Activated naive CD4-positive, alpha-beta T cell treated with anti-CD3 and anti-CD28 coated beads, Interleukin-2, amount 10 ng/mL, durations not matched to agents 7 days and 5 days (primary cell): ENCODE measurements at regions not wholly inside any gene's neighbourhood (a gene's known extent, or its start where the extent isn't known, plus 50 kb on each side); places are given as distances from the start of the nearest gene placed in this dataset.

ENCODE experiments used
- CTCF ChIA-PET: fragments of 350-600 bp; sonication (Branson Sonifier 250); formaldehyde crosslinking; loops from one replicate; lab custom pipeline; 2021; ENCODE audit warnings: antibody characterized with exemption; lab: Charles Lee
- DNase-seq: peaks from one replicate; pipeline ENCODE4 v3.0.0-alpha.2; 2020
- H3K27ac Mint-ChIP-seq: one replicate; pipeline ENCODE4 v1.8.0; 2021; ENCODE audit warnings: mild to moderate bottlenecking, moderate library complexity, mixed read lengths
- H3K27me3 Mint-ChIP-seq: one replicate; pipeline ENCODE4 v1.8.0; 2021; ENCODE audit warnings: mild to moderate bottlenecking, mixed read lengths
- H3K36me3 Mint-ChIP-seq: one replicate; pipeline ENCODE4 v1.8.0; 2021; ENCODE audit warnings: mixed read lengths
- H3K4me1 Mint-ChIP-seq: one replicate; pipeline ENCODE4 v1.8.0; 2021; ENCODE audit warnings: mixed read lengths
- H3K4me3 Mint-ChIP-seq: one replicate; pipeline ENCODE4 v1.8.0; 2021; ENCODE audit warnings: mild to moderate bottlenecking, moderate library complexity, mixed read lengths
- H3K9me3 Mint-ChIP-seq: one replicate; pipeline ENCODE4 v1.8.0; 2021; ENCODE audit warnings: mixed read lengths

DNA sequence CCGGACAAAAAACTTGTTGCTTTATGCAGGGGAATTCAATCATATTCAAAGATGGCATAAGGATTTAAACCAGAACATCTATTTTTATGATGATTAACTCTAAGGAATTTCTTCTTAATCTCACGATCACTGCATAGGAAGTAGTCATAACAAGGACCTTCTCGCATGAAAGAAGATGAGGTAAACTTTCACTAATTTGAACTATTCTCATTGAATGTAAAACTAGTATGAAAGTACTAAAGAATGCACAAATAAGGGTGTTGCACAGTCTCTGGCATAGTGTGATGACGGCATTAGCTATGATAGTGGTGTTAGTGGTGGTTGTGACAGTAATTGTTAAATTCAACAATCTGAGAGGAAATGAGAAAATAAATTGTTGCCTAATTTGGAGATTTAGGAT, 280.0 kb downstream of the SLC6A15 start:
- no peak for DNase-seq
- CTCF ChIA-PET = no interaction called here
- no peak overlapping the region for H3K4me3 Mint-ChIP-seq
- no peaks in the 10 kb centered on the region for H3K27me3 Mint-ChIP-seq
- H3K27ac Mint-ChIP-seq = no peak overlapping the region
- H3K36me3 Mint-ChIP-seq = no peaks in the 10 kb centered on the region
- no peaks in the 10 kb centered on the region for H3K9me3 Mint-ChIP-seq
- H3K4me1 Mint-ChIP-seq = no peaks in the 10 kb centered on the region

DNA sequence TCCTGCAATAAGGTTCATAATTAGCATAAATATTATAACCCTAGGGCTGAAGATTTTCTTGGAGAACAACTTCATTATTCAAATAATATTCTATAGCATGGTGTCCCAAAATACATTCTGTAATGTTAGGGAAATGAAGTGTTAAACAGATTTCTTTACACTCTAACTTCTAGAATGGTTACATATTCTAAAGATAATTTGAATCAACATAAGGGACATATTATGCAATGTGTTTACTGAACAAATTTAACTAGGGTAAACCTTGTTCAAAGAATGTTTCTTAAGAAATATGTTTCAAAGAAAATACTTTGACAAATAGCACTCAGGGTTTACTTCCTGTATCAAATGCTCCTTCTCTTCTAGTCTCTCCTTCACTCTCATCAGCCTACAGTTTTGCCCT, 281.6 kb downstream of the SLC6A15 start:
- Mint-ChIP-seq H3K27ac (no peak overlapping the region), H3K9me3 (no peaks in the 10 kb centered on the region), H3K4me3 (no peak overlapping the region), H3K4me1 (no peaks in the 10 kb centered on the region), H3K27me3 (no peaks in the 10 kb centered on the region), H3K36me3 (no peaks in the 10 kb centered on the region)
- no peak for DNase-seq
- CTCF ChIA-PET = no interaction called here

DNA sequence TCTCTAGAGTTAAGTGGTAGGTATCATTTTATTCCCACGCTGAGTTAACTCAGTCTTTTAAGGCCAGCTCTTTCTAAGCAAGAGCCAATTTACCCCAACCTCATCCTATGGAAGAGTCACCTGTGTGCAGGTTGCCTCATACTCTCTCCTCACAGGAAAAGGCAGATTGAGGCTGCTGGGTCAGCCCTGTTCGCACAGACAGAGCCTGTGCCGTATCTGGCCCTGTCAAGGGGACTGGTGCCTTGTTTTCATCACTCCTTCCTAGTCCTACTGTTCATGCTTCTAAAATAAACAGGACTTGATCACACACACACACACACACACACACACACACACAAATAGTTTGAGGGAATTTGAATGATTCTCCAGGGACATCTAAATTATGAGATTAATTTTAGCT, 285.0 kb downstream of the SLC6A15 start:
- no peak overlapping the region for H3K4me3 Mint-ChIP-seq
- no peaks in the 10 kb centered on the region for H3K9me3 Mint-ChIP-seq
- CTCF ChIA-PET = no interaction called here
- H3K36me3 Mint-ChIP-seq = no peaks in the 10 kb centered on the region
- H3K4me1 Mint-ChIP-seq = no peaks in the 10 kb centered on the region
- H3K27me3 Mint-ChIP-seq = no peaks in the 10 kb centered on the region
- no peak for DNase-seq
- H3K27ac Mint-ChIP-seq = no peak overlapping the region

DNA sequence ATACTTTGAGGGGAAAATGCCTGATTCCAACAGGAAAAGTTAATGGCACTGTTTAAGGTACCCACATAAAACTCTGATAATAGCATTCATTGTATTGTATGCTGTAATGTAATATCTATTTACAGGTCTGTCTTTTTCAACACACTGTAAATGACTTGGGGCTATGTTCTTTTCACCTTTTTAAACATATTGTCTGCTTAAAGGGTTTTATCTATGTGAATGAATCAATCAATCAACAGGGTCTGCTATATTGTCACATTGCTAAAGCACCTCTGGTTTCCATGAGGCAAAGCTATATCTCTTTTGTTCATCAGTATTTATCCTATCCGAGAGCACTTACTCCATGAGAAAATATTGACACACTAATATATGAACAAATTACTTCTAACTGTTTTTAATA, 288.0 kb downstream of the SLC6A15 start:
- no peak overlapping the region for H3K4me3 Mint-ChIP-seq
- no peak for DNase-seq

DNA sequence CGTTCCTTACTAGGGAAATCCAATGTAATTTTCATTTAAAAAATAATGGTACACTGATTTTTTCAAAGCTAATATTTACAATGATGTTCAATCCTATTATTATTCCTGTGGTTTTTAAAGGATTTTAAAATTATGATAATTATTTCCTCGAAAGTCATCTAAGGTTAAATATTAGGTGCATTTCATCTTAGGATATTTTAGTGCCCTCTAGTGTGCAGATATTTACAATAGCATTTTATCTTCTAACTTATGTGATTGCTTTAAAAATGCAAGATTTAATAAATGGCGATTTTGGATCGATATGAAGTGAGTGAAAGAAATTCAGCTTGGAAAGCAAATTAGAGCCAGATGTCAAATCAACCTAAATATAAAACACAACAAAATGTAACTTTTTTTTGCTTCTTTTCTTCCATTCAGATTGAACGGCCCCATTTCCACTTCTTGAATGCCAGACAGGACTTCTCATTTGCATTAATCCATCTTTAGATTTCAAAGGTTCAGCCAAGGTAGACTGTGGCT, 293.5 kb downstream of the SLC6A15 start:
- no peak for DNase-seq
- Mint-ChIP-seq H3K4me3 (no peak overlapping the region), H3K27ac (no peak overlapping the region), H3K4me1 (no peaks in the 10 kb centered on the region), H3K36me3 (no peaks in the 10 kb centered on the region), H3K27me3 (no peaks in the 10 kb centered on the region), H3K9me3 (no peaks in the 10 kb centered on the region)
- CTCF ChIA-PET = no interaction called here

More for the DNA sequence above, 288.0 kb downstream of the SLC6A15 start:
- Mint-ChIP-seq H3K27ac (no peak overlapping the region), H3K9me3 (no peaks in the 10 kb centered on the region), H3K36me3 (no peaks in the 10 kb centered on the region), H3K27me3 (no peaks in the 10 kb centered on the region), H3K4me1 (no peaks in the 10 kb centered on the region)
- CTCF ChIA-PET = no interaction called here

DNA sequence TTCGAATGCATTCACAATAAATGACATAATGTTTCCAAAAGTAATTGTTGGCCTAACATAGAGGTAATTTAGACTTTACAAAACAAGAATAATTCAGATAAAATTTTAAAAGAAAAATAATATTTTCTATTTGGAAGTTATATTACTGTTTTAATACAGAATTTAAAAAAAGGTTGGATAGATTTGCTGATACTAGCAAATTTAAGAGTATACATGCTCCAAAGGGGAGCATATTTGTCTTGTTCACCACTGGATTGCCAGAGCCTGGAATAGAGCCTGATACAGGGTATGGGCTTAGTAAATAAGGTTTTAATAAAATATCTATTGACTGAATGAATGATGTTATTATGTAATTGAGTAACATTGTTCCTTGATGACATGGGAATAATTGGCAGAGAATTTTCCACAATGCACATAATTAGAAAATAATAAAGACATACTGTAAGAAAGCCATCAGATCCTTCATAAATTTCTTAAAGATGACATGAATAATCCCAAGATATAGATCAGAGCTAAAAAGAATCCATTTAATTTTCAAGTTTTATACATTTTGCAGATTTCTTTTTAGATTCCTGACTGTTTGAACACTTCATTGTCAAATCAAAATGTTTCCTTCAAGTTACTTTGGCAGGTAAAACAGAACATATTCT, 305.3 kb downstream of the SLC6A15 start:
- Mint-ChIP-seq H3K4me1 (no peaks in the 10 kb centered on the region), H3K27me3 (no peaks in the 10 kb centered on the region), H3K36me3 (no peaks in the 10 kb centered on the region), H3K4me3 (no peak overlapping the region), H3K27ac (no peak overlapping the region), H3K9me3 (no peaks in the 10 kb centered on the region)
- CTCF ChIA-PET = no interaction called here
- DNase-seq = no peak

DNA sequence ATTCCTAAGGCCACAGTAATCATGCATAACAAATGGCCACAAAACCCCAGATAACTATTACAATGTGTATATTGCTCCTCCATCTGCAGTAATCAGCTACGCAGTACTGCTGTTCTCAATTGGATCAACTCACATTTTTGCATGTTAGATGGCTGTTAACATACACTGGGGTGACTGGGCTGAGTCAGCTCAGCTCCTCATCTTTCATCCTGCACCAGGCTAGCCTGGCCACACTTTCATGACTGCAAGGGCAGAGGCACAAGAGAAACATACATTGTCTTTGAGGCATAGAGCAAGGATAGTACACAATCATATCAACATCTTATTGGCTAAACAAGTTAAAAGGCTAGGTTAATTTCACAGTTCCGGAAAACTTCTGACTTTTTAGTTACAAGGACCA, 306.6 kb downstream of the SLC6A15 start:
- Mint-ChIP-seq H3K27me3 (no peaks in the 10 kb centered on the region), H3K36me3 (no peaks in the 10 kb centered on the region), H3K4me3 (no peak overlapping the region), H3K9me3 (no peaks in the 10 kb centered on the region), H3K4me1 (no peaks in the 10 kb centered on the region), H3K27ac (no peak overlapping the region)
- CTCF ChIA-PET = no interaction called here
- DNase-seq = no peak

DNA sequence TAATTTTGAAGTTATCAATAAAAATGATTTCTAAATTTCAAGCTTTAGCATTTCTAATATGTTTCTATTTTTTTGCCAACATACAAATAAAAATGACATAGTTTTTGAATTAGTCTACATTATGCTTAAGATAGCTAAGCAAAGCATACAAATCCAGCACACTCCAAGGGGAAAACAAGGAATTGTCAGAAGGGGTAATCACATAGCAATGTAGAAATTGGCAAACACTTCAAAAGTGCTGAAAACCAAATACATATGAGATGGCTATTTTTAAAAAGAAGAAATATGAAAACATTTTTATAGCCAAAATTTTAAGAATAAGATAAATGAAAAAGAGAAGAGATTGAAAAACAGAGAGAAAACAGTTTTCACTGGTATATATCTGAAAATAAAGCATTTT, 308.0 kb downstream of the SLC6A15 start:
- CTCF ChIA-PET = no interaction called here
- Mint-ChIP-seq H3K27ac (no peak overlapping the region), H3K27me3 (no peaks in the 10 kb centered on the region), H3K4me3 (no peak overlapping the region), H3K4me1 (no peaks in the 10 kb centered on the region), H3K36me3 (no peaks in the 10 kb centered on the region), H3K9me3 (no peaks in the 10 kb centered on the region)
- DNase-seq = no peak

DNA sequence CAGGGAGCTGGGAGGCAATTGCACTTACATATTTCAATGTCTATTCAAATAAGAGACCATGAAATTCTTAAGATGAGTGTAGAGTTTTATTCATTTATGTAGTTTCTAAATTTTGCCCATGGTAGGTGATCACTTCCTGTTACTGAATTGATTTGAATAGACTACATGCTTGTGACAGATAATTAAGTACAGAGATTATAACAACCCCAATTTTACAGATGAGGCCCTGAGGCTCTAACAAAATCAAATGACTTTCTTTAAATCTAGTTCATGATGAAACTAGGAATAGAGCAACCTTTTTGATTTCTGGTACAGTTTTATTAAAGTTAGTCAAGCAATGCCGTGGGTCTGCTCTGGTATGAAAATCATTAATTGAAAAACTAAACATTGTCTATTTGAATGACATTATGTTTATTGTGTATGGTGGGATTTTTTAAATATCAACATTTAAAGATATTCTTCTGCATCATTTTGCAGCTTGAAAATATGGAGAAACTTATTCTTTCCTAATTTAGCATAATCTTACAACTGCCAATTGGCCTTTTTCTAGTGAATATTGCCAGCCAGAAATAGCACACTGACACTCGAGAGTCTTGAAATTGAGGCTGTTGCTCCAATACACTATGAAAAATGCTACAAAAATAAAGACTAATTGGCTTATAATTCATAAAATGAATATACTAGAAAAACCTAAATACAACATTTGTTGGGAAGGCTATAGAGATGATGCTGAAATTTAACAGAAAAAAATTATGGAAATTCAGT, 308.9 kb downstream of the SLC6A15 start:
- H3K27ac Mint-ChIP-seq = no peak overlapping the region
- CTCF ChIA-PET = no interaction called here
- no peaks in the 10 kb centered on the region for H3K4me1 Mint-ChIP-seq
- H3K4me3 Mint-ChIP-seq = no peak overlapping the region
- no peaks in the 10 kb centered on the region for H3K36me3 Mint-ChIP-seq
- no peaks in the 10 kb centered on the region for H3K27me3 Mint-ChIP-seq
- H3K9me3 Mint-ChIP-seq = no peaks in the 10 kb centered on the region
- DNase-seq = no peak

DNA sequence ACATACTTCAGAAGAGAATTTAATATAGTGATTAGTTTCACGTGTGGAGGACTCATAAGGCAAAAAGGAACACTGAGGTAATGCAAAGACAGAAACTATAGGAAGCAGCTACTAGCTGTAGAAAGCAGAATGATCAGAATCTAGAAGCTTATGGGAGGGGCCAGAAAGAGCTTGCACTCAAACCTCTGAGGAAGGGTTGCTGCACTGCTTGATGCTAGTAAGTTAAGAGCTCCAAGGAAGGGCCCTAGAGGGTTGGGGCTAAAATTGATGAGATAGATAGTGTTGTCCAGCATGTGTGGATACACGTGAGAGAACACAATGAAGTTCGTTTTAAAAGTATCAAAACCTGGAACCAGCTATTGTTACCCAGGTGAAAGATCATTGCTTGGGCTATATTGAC, 311.1 kb downstream of the SLC6A15 start:
- no peaks in the 10 kb centered on the region for H3K36me3 Mint-ChIP-seq
- no peak overlapping the region for H3K4me3 Mint-ChIP-seq
- no peaks in the 10 kb centered on the region for H3K4me1 Mint-ChIP-seq
- no peak overlapping the region for H3K27ac Mint-ChIP-seq
- no peaks in the 10 kb centered on the region for H3K27me3 Mint-ChIP-seq
- CTCF ChIA-PET = no interaction called here
- H3K9me3 Mint-ChIP-seq = no peaks in the 10 kb centered on the region
- no peak for DNase-seq

DNA sequence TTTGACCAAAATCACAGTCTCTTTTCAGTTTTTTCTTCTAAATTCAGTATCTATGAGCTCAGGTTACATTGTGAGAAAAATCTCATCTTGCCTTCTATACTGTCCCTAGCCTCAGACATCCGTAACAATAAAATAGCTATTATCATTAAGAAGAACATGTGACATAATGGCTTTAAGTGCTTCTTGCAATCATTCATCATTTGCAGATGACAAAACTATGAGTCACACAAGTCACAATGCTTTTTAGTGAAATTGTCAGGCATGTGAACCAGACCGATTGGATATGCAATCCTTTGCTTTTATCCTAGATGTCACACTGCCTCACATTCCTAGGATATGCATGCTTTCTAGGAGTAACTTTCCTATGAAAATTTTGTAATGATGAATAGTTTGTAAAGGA, 313.1 kb downstream of the SLC6A15 start:
- Mint-ChIP-seq H3K4me3 (no peak overlapping the region), H3K27ac (no peak overlapping the region), H3K4me1 (no peaks in the 10 kb centered on the region), H3K36me3 (no peaks in the 10 kb centered on the region), H3K9me3 (no peaks in the 10 kb centered on the region), H3K27me3 (no peaks in the 10 kb centered on the region)
- CTCF ChIA-PET = interaction anchor here (0.6 kb wide), 1 partner anchor 9 kb away, joined by 3 read pairs; no protein-coding TSS in a partner anchor
- DNase-seq = no peak

DNA sequence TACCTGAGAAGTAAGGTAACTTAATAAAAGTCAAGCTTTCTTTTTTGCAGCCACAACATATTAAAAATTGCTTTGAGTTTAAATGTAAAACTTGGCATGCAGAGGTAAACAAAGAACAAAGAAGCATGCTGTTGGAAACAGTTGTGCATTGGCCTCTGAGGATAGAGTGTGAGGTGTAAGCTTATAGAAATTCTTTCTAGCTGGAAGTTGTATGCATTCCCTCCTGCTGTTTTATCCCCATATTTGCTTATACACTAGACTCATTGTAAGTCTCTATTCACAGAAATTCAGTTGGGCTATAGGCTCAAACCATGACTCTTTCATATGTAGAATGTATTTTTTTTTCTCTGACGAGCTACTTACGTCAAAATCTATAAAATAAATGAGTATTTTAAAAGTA, 316.3 kb downstream of the SLC6A15 start:
- Mint-ChIP-seq H3K4me3 (no peak overlapping the region), H3K27me3 (no peaks in the 10 kb centered on the region), H3K27ac (no peak overlapping the region), H3K9me3 (peaks cover 4% of the 10 kb centered on the region), H3K4me1 (no peaks in the 10 kb centered on the region), H3K36me3 (no peaks in the 10 kb centered on the region)
- CTCF ChIA-PET = no interaction called here
- no peak for DNase-seq

DNA sequence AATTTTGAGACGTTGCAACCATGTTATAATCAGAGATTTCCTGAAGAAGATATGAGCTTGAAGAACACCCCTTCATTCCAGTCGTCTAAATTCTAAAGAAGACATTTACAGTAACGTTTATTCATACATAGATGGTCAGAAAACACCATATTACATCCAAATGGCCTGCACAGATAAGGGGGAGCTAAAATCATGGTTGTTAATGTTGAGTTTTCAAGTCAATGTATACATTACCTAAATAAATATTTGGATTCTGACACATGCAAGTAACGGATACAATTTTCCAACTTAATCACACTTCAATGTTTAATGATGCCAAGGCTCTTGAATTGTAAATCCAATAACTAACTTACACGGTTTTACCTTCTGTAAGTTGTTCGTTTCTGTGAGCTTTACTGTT, 318.4 kb downstream of the SLC6A15 start:
- Mint-ChIP-seq H3K27me3 (no peaks in the 10 kb centered on the region), H3K4me3 (no peak overlapping the region), H3K9me3 (peaks cover 4% of the 10 kb centered on the region), H3K27ac (no peak overlapping the region), H3K4me1 (no peaks in the 10 kb centered on the region), H3K36me3 (no peaks in the 10 kb centered on the region)
- CTCF ChIA-PET = no interaction called here
- DNase-seq = no peak

DNA sequence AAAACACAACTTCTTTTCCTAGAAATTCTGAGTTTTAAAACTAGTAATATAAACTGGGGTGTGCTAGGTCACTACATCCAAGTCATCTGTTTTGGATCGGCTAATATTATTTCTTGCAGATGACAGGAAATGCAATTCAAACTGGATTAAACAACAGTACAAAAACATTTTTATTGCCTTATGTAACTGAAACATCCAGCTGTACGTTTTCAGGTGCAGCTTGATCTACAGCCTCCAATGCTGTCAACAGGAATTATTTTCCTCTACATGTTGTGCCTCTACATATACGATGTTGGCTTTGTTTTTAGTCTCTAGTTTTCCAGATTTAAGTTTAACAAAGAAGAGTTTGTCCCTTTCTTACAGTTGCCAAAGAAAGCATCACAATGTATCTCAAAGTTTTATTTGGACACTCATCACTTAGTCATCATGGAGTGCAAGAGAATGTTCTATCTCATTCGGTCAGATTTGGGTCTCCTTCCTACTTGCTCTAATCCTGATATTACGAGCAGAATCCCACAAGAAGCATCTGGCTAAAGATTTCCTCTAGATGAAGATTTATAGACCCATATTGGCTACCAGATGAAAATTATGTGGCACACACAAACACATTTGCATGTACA, 326.7 kb downstream of the SLC6A15 start:
- CTCF ChIA-PET = no interaction called here
- DNase-seq = no peak
- no peaks in the 10 kb centered on the region for H3K36me3 Mint-ChIP-seq
- H3K27ac Mint-ChIP-seq = no peak overlapping the region
- H3K27me3 Mint-ChIP-seq = no peaks in the 10 kb centered on the region
- H3K4me1 Mint-ChIP-seq = no peaks in the 10 kb centered on the region
- H3K4me3 Mint-ChIP-seq = no peak overlapping the region
- H3K9me3 Mint-ChIP-seq = peaks cover 2% of the 10 kb centered on the region

DNA sequence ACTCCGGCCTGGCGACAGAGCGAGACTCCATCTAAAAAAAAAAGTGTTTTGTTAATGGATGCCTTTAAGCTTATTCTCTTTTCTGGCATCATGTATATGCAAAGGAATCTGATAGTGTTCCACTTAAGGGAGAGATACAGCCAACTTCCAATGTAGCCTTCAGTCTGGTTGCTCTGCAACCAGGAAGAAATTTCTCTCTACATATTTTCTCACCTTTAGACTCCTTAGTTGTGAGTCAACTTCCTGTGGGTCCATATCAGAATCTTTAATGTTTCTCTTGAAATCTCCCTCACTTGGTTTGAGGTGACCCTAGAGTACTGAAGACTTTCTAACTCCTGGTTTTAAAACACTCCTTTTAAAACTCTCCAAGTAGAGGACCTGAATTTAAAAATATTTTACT, 340.4 kb downstream of the SLC6A15 start:
- Mint-ChIP-seq H3K27me3 (no peaks in the 10 kb centered on the region), H3K36me3 (no peaks in the 10 kb centered on the region), H3K27ac (no peak overlapping the region), H3K9me3 (peaks cover 12% of the 10 kb centered on the region), H3K4me3 (no peak overlapping the region), H3K4me1 (no peaks in the 10 kb centered on the region)
- DNase-seq = no peak
- CTCF ChIA-PET = no interaction called here
